Astrocyte (in vitro differentiated cells and primary cell): ENCODE measurements at regions not wholly inside any gene's neighbourhood (a gene's known extent, or its start where the extent isn't known, plus 50 kb on each side); places are given as distances from the start of the nearest gene placed in this dataset.

Experiments
- DNase-seq: peaks from one replicate; pipeline ENCODE4 v3.0.0-alpha.2; 2010; ENCODE audit warnings: low read depth
- FAIRE-seq: peaks from 2 replicates; lab custom pipeline; 2011; peaks lifted over from hg19 to GRCh38; lab: Jason Lieb, UNC
- H2AFZ ChIP-seq: 2 replicates; pipeline ENCODE4 v1.6.0; 2012; ENCODE audit warnings: low read depth, low read length, inconsistent platforms
- H3K27ac ChIP-seq: 2 replicates; pipeline ENCODE4 v1.5.1; 2011; ENCODE audit warnings: low read depth, low read length, inconsistent platforms
- H3K27me3 ChIP-seq: 2 replicates; pipeline ENCODE4 v1.6.0; 2011; ENCODE audit warnings: low read length, inconsistent platforms; ENCODE audit not compliant: insufficient read depth
- H3K36me3 ChIP-seq: 2 replicates; pipeline ENCODE4 v1.5.1; 2011; ENCODE audit warnings: low read length, inconsistent platforms; ENCODE audit not compliant: insufficient read depth
- H3K4me1 ChIP-seq: 2 replicates; pipeline ENCODE4 v1.5.1; 2011; ENCODE audit warnings: low read length, inconsistent platforms; ENCODE audit not compliant: insufficient read depth
- H3K4me2 ChIP-seq: 2 replicates; pipeline ENCODE4 v1.6.0; 2012; ENCODE audit warnings: low read length, inconsistent platforms
- H3K4me3 ChIP-seq: 2 replicates; pipeline ENCODE4 v1.5.1; 2011; ENCODE audit warnings: low read depth, mild to moderate bottlenecking, low read length, inconsistent platforms; ENCODE audit not compliant: insufficient read depth
- H3K79me2 ChIP-seq: 2 replicates; pipeline ENCODE4 v1.6.0; 2012; ENCODE audit warnings: mild to moderate bottlenecking, low read length, inconsistent platforms; ENCODE audit not compliant: insufficient read depth
- H3K9ac ChIP-seq: 2 replicates; pipeline ENCODE4 v1.6.0; 2012; ENCODE audit warnings: mild to moderate bottlenecking, low read length, inconsistent platforms
- H3K9me3 ChIP-seq: 2 replicates; pipeline ENCODE4 v1.5.1; 2012; ENCODE audit warnings: low read depth, mild to moderate bottlenecking, low read length, inconsistent platforms; ENCODE audit not compliant: insufficient read depth
- H4K20me1 ChIP-seq: 2 replicates; pipeline ENCODE4 v1.6.0; 2012; ENCODE audit warnings: low read length, inconsistent platforms; ENCODE audit not compliant: insufficient read depth
- H3K27ac Mint-ChIP-seq: one replicate; pipeline ENCODE4 v1.8.0; 2021; ENCODE audit warnings: mild to moderate bottlenecking, mixed read lengths; ENCODE audit not compliant: unreplicated experiment
- H3K27me3 Mint-ChIP-seq: one replicate; pipeline ENCODE4 v1.8.0; 2021; ENCODE audit warnings: low read depth, mixed read lengths; ENCODE audit not compliant: unreplicated experiment
- H3K36me3 Mint-ChIP-seq: one replicate; pipeline ENCODE4 v1.8.0; 2021; ENCODE audit warnings: low read depth, mixed read lengths; ENCODE audit not compliant: unreplicated experiment
- H3K4me1 Mint-ChIP-seq: one replicate; pipeline ENCODE4 v1.8.0; 2021; ENCODE audit warnings: low read depth, mixed read lengths; ENCODE audit not compliant: unreplicated experiment
- H3K4me3 Mint-ChIP-seq: one replicate; pipeline ENCODE4 v1.8.0; 2021; ENCODE audit warnings: mild to moderate bottlenecking, moderate library complexity, mixed read lengths; ENCODE audit not compliant: unreplicated experiment
- H3K9me3 Mint-ChIP-seq: one replicate; pipeline ENCODE4 v1.8.0; 2021; ENCODE audit warnings: mild to moderate bottlenecking, mixed read lengths; ENCODE audit not compliant: unreplicated experiment
- CTCF ChIP-seq: IDR thresholded peaks from 2 replicates; pipeline ENCODE4 v1.5.1; 2011; ENCODE audit warnings: low read depth, mild to moderate bottlenecking, inconsistent platforms, low read length, moderate library complexity; ENCODE audit not compliant: insufficient read depth
- EZH2 ChIP-seq: IDR thresholded peaks from 2 replicates; pipeline ENCODE4 v1.6.1; 2012; ENCODE audit warnings: mild to moderate bottlenecking, low read length, inconsistent platforms; ENCODE audit not compliant: insufficient read depth

- peak overlapping the region; percentile 64 for H3K4me2 ChIP-seq
- no peak for FAIRE-seq
These were observed 67.9 kb upstream of the BTN3A2 start for GRCh38 chr6:26296857-26297648.

GRCh38 chr6:26299286-26300042 is 65.5 kb upstream of the BTN3A2 start:
- Mint-ChIP-seq H3K36me3 (no peaks in the 10 kb centered on the region), H3K27ac (no peak overlapping the region), H3K27me3 (no peaks in the 10 kb centered on the region), H3K9me3 (no peaks in the 10 kb centered on the region), H3K4me1 (peaks cover 10% of the 10 kb centered on the region), H3K4me3 (peak overlapping the region; percentile 70)
- DNase-seq (no peak), FAIRE-seq (no peak)
- H3K36me3 ChIP-seq = no peaks in the 10 kb centered on the region
- H3K4me1 ChIP-seq = peaks cover 19% of the 10 kb centered on the region
- no peak overlapping the region for H3K27ac ChIP-seq
- H4K20me1 ChIP-seq = no peaks in the 10 kb centered on the region
- H3K9me3 ChIP-seq = no peaks in the 10 kb centered on the region
- H3K4me3 ChIP-seq = no peak overlapping the region
- H3K4me2 ChIP-seq = peak overlapping the region; percentile 68
- TF ChIP-seq CTCF (no peak), EZH2 (no peak)
- H3K27me3 ChIP-seq = no peaks in the 10 kb centered on the region
- H3K9ac ChIP-seq = no peak overlapping the region
- H2AFZ ChIP-seq = no peak overlapping the region
- no peaks in the 10 kb centered on the region for H3K79me2 ChIP-seq

More at GRCh38 chr6:26296857-26297648, 67.9 kb upstream of the BTN3A2 start:
- Mint-ChIP-seq H3K27me3 (no peaks in the 10 kb centered on the region), H3K4me1 (peaks cover 15% of the 10 kb centered on the region), H3K27ac (no peak overlapping the region), H3K36me3 (no peaks in the 10 kb centered on the region), H3K4me3 (peak overlapping the region; percentile 37), H3K9me3 (no peaks in the 10 kb centered on the region)
- DNase-seq = no peak
- H3K9ac ChIP-seq = peak overlapping the region; percentile 4
- peak overlapping the region; percentile 79 for H3K27ac ChIP-seq
- H3K79me2 ChIP-seq = no peaks in the 10 kb centered on the region
- H2AFZ ChIP-seq = no peak overlapping the region
- peaks cover 19% of the 10 kb centered on the region for H3K4me1 ChIP-seq
- H3K9me3 ChIP-seq = no peaks in the 10 kb centered on the region
- no peaks in the 10 kb centered on the region for H3K36me3 ChIP-seq
- H4K20me1 ChIP-seq = no peaks in the 10 kb centered on the region
- H3K27me3 ChIP-seq = peaks cover 2% of the 10 kb centered on the region
- TF ChIP-seq EZH2 (no peak), CTCF (no peak)
- no peak overlapping the region for H3K4me3 ChIP-seq
